Glomerular endothelial cell (primary cell): ENCODE measurements at regions not wholly inside any gene's neighbourhood (a gene's known extent, or its start where the extent isn't known, plus 50 kb on each side); places are given as distances from the start of the nearest gene placed in this dataset.
A peak's percentile ranks its signal among the peaks of the same experiment; 100 is the strongest.
"Not testable (repeated sequence)": the region's sequence is repeated elsewhere in the genome, so short reads cannot be mapped to it uniquely, and the experiment has no call there.

ENCODE experiments used
- DNase-seq: peaks from one replicate; pipeline ENCODE4 v3.0.0-alpha.2; 2011; ENCODE audit warnings: low read depth, low spot score; ENCODE audit errors: extremely low read depth

DNA sequence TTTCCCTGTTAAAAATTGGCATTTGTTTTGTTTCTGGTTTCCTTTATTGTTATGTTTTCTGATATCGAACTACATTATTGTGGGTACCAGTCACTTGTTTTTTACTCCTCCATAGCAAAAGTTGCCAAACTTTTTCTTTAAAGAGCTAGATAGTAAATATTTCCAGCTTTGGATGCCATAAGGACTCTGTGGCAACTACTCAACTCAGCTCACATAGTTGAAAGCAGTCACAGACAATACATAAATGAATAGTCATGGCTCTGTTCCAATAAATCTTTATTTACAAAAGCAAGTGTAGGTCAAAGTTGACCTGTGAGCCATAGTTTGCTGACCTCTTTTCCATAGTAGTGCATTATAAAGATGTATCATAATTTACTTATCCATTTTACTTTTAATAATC lies 305.0 kb downstream of the RASEF start:
- no peak for DNase-seq

DNA sequence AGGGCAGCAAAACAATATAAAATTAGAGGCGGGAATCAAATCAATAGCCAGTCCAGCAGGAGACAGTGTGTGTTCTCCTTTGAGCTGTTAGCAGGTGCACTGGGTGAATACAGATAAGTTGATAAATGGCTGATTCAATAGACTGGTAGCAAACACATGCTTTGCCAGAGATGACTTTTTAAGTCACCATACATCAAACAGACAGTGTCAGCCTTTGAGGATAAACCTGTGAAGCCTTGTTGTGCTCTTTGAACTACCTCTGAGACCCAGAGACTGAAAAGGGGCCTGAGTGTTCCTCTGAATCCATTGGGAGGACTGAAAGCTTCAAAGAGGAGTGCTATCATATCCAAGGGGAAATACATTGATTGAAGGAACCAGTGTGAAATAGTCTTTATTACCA lies 301.9 kb downstream of the RASEF start:
- no peak for DNase-seq

- DNase-seq = no peak
These were observed 301.0 kb downstream of the RASEF start for GRCh38 chr9:82761956-82762355.

GRCh38 chr9:82763656-82764055 lies 299.3 kb downstream of the RASEF start:
- DNase-seq = no peak

- peak; percentile 20 for DNase-seq
These were observed 298.8 kb downstream of the RASEF start for GRCh38 chr9:82764061-82764668.

DNA sequence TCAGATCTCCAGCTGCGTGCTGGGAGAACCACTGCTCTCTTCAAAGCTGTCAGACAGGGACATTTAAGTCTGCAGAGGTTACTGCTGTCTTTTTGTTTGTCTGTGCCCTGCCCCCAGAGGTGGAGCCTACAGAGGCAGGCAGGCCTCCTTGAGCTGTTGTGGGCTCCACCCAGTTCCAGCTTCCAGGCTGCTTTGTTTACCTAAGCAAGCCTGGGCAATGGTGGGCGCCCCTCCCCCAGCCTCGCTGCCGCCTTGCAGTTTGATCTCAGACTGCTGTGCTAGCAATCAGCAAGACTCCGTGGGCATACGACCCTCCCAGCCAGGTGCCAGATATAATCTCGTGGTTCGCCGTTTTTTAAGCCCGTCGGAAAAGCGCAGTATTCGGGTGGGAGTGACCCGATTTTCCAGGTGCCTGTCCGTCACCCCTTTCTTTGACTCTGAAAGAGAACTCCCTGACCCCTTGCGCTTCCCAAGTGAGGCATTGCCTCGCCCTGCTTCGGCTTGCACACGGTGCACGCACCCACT lies 288.2 kb downstream of the RASEF start:
- DNase-seq = not testable (repeated sequence)

- DNase-seq = no peak
These were observed 286.4 kb downstream of the RASEF start for GRCh38 chr9:82776508-82776907.

DNA sequence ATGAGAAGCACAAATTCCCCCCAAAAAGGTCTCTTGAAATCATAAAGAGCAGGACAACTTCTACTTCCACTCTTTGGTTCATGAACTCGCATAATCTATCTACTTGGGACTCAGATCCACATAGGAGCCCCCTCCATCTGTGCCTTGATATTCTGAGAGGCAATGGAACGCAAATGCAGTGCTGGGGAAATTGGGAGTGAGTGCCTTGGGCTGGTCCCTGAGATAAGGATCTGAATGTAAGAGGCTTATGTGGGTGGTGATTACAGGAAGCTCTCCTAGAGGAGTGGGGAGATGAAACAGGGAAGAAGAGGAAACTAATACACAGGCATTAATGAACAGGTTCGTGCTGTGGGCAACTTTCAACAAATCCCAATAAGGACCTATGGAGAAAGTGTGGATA lies 285.6 kb downstream of the RASEF start:
- no peak for DNase-seq

GRCh38 chr9:82778923-82779322 lies 284.0 kb downstream of the RASEF start:
- not testable (repeated sequence) for DNase-seq

- no peak for DNase-seq
These were observed 282.9 kb downstream of the RASEF start for GRCh38 chr9:82780017-82780416.

GRCh38 chr9:82781921-82782392 lies 281.0 kb downstream of the RASEF start:
- DNase-seq = no peak

DNA sequence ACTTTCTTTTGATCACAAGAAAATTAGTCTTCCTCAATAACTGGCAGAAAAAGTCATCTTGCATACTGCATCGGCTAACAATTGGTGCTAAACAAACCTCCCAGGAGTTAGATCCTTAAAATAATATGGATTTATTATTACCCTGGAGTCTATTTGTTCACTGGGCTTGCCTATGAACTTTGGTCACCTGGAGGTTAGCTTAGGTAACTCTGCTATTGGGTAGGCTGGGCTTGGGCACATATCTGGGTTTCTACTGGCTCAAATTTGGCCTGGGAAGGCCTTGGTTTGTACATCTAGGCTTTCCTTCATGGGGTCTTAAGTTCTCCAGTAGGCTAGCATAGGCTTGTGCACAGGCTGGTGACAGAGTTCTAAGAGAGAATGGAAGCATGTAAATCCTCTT lies 279.9 kb downstream of the RASEF start:
- DNase-seq = no peak

GRCh38 chr9:82784589-82784988 lies 278.4 kb downstream of the RASEF start:
- DNase-seq = no peak

DNA sequence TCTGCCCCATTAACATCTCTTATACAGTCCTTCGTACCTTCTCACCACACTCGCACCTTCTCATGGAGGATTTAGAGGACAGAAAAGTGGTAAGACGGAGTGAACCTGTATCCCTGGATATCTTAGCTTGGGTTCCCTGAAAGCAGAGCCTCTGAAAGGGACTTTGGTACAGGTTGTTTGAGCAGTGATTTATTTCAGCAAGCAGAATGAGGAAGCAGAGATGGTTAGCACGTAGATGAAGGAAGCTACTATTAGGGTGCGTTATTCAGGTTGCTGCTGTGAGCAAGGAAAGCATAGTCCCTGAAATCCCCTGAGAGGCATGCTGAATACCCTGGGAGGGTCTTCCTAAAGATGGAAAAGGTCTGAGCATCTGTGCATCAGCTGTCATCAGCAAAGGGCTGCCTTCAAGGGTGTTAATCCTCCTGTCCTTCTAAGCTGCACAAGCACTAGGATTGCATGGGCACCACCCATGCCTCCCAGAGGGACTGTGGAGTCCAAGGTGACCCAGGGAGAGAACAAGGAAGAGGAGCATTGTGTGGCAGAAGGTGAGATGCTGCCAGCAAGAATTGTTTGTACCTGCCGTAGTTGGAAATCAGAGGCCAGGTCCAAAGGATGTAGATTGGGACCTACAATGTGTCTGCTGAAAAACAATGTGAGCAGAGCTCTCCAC lies 273.7 kb downstream of the RASEF start:
- no peak for DNase-seq

GRCh38 chr9:82790875-82791274 lies 272.1 kb downstream of the RASEF start:
- no peak for DNase-seq

- DNase-seq = no peak
These were observed 271.2 kb downstream of the RASEF start for GRCh38 chr9:82791692-82792091.

DNA sequence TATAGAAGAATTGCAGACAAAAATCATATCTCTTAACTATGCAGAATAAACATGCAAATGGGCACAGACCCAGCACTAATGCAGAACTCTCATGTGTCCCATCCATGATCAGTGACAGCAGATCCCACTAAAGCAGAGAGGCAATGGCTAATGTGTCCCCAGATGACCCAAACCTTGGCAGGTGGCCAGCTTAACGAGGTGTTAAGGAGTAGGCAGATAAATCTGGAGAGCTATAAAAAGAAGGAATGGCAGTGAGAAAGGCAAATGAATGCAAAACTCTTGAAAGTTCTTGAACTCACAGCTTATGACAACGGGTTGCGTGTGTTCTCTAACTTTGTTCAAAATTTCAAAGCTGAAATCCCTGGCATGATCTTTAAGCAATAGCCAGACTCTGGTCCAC lies 265.4 kb downstream of the RASEF start:
- no peak for DNase-seq

DNA sequence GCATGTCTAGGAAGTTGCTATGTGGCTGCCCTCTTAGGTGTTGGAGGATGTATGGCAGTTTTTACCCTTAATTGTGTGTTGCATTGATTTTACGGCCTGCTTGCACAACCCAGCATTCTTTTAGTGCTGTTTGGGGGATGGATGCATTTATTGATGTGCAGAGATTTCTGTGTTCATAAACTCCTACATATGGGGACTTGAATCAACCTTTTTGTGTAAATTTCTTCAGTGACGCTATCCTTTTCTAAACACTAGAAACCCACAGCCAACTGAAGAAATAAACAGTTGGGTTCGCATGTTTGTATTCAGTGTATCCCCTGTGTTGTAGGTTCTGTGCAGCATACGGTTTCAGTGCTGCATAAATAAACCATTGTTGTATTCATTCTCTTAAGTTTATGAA lies 263.7 kb downstream of the RASEF start:
- no peak for DNase-seq

DNA sequence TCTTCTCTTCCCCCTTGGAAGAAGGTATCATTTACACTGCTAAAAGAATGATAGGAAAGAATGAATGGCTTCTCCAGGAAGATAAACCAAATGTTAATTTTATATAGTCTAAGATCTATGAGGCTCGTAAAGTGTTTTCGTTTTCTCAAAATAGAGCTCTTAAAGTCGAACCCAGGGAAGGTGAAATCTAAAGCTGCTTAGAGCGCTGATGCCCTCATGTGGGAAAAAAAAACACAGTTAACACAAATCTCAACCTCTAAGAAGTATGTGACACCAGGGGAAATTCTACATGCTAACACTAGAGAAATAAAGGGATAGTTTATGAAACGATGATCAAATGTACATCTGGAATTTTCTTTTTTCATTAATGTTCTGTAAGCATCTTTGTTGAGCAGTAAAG lies 257.9 kb downstream of the RASEF start:
- DNase-seq = no peak

GRCh38 chr9:82808478-82808877 lies 254.5 kb downstream of the RASEF start:
- no peak for DNase-seq

DNA sequence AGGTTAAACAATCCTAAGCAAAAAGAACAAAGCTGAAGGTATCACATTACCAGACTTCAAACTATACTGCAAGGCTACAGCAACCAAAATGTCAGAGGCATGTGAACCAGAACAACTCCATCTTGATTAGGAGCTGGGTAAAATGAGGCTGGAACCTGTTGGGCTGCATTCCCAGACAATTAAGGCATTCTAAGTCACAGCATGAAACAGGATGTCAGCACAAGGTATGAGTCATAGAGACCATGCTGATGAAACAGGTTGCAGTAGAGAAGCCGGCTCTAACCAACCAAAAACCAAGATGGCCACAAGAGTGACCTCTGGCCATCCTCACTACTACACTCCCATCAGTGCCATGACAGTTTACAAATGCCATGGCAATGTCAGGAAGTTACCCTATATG lies 252.0 kb downstream of the RASEF start:
- DNase-seq = no peak

DNA sequence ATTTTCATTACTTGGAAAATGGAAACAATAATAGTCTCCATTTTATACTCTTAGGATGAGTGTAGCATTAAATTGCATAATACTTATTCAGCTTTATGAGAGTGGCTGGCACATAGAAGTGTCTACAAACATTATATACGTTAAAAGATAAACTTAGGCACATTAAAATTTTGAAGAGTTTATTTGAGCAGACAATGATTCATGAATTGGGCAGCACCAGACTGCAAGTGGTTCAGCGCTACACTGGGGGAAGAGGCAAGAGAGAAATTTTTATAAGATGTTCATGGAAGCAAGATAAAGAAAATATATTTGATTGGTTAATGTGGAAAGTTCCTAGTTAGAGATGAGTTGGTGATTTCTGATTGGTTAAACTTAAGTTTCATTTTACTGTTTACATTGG lies 243.7 kb downstream of the RASEF start:
- DNase-seq = no peak
